ENCODE measurements at regions not wholly inside any gene's neighbourhood (a gene's known extent, or its start where the extent isn't known, plus 50 kb on each side); places are given as distances from the start of the nearest gene placed in this dataset.
A peak's percentile ranks its signal among the peaks of the same experiment; 100 is the strongest.
"Not testable (repeated sequence)": the region's sequence is repeated elsewhere in the genome, so short reads cannot be mapped to it uniquely, and the experiment has no call there.

DNA sequence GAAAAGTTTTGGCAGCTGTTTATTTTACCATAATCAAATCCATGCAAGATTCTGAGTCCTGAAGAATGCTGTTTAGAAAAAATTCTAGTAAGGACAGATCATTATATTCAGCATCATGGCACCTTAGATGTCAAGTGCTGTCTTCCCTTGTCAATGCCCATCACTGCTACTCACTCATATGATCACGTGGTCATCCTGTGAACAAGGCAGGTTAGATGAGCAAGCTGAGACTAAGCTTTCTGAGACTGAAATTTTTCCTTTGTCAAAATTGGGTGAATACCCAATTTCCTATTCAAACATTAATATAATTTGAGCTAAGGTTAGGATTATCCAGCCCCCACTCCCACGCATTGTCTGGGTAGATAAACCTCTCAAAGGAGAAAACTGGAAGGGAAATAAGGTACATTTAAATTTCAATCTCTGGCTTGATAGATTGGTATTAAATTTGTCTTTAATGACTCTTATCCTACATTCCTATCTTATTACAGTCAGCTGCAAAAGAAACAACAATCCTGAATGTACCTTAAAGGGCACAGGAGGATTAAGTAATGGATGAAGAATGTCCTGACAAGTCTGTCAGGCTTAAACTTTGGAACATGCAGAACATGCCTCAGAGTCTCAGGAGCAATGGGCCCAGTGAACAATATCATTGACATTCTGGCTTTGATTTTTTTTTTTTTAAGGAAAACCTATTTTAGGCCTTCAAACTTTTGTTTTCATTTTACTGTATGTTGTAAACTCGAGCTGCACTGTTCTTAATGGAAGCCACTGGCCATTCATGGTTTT lies 148.7 kb upstream of the RANBP3L start:
- in situ Hi-C loops (cut with HindIII; ENCODE audit: low pct_ligation_motif_present, low pct_unique_long_range_greater_than_20kb, low sequenced_read_pairs) = no loop called here
- no peak for DNase-seq

- in situ Hi-C loops (cut with HindIII; ENCODE audit: low pct_ligation_motif_present, low pct_unique_long_range_greater_than_20kb, low sequenced_read_pairs) = no loop called here
- no peak for DNase-seq
Measured at GRCh38 chr5:36452424-36453006, 150.8 kb upstream of the RANBP3L start.

DNA sequence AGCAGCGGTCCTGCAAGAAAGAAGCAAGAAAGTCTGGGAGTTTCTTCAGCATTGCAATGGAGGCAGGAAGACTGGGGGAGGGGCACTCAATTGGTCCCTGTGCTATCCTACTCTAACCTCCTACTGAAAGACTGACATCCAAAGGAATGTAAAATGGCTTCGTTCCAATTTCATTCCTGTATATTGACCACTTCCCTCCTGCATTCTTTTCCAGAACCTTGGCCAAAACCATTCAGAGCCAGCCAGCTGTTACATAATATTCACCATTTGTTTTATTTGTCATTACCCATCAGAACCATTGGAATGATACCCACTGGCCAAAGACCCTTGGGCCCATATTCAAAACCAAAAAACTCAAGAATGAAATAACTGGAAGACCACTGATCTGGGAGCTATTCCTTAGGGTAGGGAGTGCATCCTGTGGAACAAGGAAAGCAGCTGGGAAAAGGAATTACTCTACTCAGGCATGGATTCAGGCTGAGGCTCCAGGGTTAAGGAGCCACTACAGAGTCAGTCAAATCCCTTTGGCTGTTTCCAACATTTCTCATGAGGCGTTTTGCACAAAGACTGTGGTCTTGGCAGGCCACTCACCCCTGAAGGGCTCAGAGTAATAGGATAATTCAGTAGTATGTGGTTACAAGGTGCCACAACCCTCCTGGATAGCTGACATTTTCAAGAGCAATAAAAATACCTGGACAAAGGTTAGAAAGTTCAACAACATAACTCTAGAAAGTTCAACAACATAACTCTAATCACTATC lies 148.7 kb upstream of the SLC1A3 start:
- DNase-seq = no peak
- in situ Hi-C loops (cut with HindIII; ENCODE audit: low pct_ligation_motif_present, low pct_unique_long_range_greater_than_20kb, low sequenced_read_pairs) = no loop called here

DNA sequence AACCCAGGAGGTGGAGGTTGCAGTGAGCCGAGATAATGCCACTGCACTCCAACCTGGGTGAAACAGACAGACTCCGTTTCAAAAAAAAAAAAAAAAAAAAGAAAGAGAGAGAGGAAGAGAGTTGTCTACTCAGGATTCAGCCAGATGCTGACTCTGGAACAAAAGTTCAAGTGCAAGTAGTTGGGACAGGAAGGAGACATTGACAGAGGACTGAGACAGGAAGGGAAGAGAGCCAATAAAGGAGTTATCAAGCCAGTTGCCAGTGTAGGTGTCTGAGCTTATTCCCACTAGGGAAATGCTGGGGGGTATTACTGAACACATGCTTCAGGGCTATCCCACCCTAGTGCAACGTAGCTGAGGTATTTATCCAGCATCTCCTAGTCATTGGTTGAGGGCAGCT lies 147.7 kb upstream of the SLC1A3 start:
- in situ Hi-C loops (cut with HindIII; ENCODE audit: low pct_ligation_motif_present, low pct_unique_long_range_greater_than_20kb, low sequenced_read_pairs) = no loop called here
- no peak for DNase-seq

GRCh38 chr5:36459176-36460135 lies 146.9 kb upstream of the SLC1A3 start:
- peak; percentile 11 for DNase-seq
- in situ Hi-C loops (cut with HindIII; ENCODE audit: low pct_ligation_motif_present, low pct_unique_long_range_greater_than_20kb, low sequenced_read_pairs) = no loop called here

DNA sequence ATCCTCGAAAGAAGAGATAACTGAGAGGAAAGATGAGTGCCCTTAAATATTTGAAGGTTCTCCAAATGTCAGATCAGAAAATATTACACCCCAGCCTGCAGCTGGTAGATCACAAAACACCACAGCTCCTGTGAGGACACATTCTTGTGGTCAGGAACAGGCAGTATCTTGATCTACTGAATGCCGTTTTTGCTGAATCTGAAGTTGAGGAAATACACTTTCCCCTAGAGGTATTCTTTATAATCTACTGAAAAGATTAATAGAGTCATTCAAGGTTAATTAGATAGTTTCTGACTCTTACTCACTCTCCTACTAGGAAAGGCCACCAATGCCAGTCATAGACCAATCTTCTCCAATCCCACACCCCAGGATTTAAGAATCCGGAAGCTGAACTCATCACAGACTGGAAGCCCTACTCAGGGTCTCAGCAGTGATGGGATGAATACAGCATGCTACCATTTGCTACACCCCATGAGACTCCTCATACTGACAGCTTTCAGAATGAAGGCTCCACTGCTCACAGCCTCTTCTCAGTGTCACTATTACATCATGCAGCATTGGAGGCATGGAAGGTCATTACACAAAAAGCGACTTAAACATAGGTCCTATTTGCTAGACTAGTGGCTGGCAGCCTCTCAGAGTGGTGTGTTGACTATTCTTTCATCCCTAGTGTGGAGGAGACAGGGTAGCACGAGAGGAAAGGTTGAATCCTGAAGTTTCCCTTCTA lies 143.9 kb upstream of the SLC1A3 start:
- no peak for DNase-seq
- in situ Hi-C loops (cut with HindIII; ENCODE audit: low pct_ligation_motif_present, low pct_unique_long_range_greater_than_20kb, low sequenced_read_pairs) = no loop called here

- in situ Hi-C loops (cut with HindIII; ENCODE audit: low pct_ligation_motif_present, low pct_unique_long_range_greater_than_20kb, low sequenced_read_pairs) = not testable (repeated sequence)
Measured at GRCh38 chr5:36475942-36476341, 130.5 kb upstream of the SLC1A3 start.

DNA sequence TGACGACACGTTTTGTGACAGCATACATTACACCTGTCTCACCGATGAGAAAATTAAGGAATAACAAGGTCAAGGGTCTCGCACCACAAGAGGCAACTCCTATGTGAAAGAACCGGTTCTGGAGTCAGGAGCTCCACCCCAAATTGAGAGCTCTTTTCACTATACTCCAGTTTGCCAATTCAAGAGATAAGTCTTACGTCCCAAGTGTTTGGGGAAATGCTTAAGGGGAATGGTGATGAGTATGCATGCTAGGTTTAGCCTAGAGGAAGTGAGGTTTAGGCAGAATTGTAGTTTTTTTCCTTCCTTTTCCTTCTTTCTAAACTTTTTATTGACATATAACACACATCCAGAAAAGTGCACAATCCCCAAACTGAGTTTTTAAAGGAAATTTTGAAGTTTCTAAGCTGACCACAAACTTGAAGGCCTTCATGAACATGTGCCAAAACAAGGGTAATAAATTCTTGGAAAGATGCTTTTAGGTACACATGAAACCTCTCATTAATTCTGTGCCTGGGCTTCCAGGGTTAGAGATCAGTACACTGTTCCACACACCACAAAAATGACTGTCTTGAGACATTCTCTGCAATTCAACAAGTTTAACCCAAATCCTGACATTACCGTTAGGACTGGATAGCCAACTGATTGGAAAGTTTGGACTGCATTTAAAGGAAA lies 127.6 kb upstream of the SLC1A3 start:
- in situ Hi-C loops (cut with HindIII; ENCODE audit: low pct_ligation_motif_present, low pct_unique_long_range_greater_than_20kb, low sequenced_read_pairs) = no loop called here
- DNase-seq = no peak

More at GRCh38 chr5:36475942-36476341, 130.5 kb upstream of the SLC1A3 start:
- DNase-seq = not testable (repeated sequence)

DNA sequence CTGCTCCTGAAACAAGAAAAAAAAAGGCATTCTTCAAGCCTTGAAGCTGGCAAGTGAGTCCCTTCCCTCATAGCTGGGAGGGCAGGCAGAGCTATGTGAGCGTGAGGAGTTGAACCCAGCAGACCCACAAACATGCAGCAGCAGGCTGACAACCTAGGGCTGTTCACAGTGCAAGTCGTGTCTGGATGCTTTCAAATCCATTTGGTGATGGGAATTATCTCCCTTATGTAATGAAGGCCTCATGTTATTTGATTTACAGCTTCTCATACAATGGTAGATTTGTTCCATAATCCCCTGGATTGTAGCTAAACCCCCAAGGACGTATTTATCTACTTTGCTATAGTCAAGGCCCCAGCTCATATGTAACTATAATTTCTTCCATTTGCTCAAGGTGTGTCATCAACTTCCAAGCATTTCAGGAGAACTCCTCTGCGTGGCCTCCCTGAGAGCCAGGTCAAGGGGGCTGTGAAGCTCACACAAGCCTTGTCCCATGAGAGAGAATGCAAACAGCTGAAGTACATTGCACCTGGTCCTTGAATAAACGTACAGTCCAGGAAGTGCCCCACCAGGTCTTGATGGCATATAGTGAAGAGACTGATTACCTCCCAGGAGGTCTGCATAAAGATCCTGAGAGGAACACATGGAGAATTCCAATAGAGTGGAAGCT lies 124.8 kb upstream of the SLC1A3 start:
- in situ Hi-C loops (cut with HindIII; ENCODE audit: low pct_ligation_motif_present, low pct_unique_long_range_greater_than_20kb, low sequenced_read_pairs) = no loop called here
- no peak for DNase-seq

DNA sequence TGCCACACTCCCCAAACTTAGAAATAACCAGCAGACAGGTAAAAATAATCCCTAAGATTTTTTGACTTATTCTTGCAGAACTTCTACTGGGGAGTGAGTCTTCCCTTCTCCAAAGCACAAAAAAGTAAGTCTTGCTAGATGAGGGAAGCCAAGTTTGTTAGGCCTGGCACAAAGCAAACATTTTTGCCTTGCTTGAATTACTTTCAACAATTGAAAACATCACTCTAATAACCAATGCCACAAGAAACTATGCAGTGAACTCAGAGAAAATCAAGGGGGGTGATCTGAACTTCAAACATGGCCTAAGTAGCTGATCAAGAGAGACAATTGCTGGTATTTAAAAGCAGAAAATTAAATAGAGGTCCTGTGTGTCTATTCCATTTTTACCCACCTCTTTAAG lies 123.6 kb upstream of the SLC1A3 start:
- in situ Hi-C loops (cut with HindIII; ENCODE audit: low pct_ligation_motif_present, low pct_unique_long_range_greater_than_20kb, low sequenced_read_pairs) = no loop called here
- DNase-seq = no peak

DNA sequence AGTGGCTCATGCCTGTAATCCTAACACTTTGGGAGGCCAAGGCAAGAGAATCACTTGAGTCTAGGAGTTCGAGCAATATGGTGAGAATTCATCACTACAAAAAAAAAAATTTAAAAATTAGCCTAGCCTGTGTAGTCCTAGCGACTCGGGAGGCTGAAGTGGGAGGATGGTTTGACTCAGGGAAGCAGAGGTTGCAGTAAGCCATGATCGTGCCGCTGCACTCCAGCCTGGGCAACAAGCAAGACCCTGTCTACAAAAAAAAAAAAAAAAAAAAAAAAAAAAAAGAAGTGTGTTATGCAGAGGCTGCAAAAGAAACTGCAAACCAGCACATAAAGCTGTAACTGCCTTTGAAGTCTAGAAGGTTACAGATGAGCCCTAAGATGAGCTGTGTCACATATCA lies 116.9 kb upstream of the SLC1A3 start:
- in situ Hi-C loops (cut with HindIII; ENCODE audit: low pct_ligation_motif_present, low pct_unique_long_range_greater_than_20kb, low sequenced_read_pairs) = no loop called here

GRCh38 chr5:36491856-36492255 lies 114.5 kb upstream of the SLC1A3 start:
- in situ Hi-C loops (cut with HindIII; ENCODE audit: low pct_ligation_motif_present, low pct_unique_long_range_greater_than_20kb, low sequenced_read_pairs) = no loop called here
- DNase-seq = no peak

More for the DNA sequence above, 116.9 kb upstream of the SLC1A3 start:
- no peak for DNase-seq

GRCh38 chr5:36492984-36493654 lies 113.3 kb upstream of the SLC1A3 start:
- in situ Hi-C loops (cut with HindIII; ENCODE audit: low pct_ligation_motif_present, low pct_unique_long_range_greater_than_20kb, low sequenced_read_pairs) = no loop called here
- DNase-seq = no peak

DNA sequence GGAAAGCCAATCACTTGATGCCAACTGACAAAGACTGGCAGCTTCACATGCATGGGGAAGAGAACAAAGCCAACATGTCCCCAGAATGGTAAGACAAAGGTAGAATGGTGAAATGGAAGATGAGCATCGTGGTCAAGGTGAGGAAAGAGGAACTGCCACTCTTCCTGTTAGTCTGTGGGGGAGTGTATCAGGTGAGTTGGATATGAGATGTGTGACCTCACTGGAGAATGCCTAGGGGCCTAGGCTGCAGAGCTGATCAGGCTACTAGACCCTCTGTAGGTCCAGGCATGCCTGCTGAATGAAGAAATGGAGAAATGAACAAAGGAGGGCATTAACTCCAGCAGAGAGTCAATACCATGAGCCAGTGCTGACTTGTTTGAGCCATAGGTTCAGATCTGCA lies 112.4 kb upstream of the SLC1A3 start:
- no peak for DNase-seq
- in situ Hi-C loops (cut with HindIII; ENCODE audit: low pct_ligation_motif_present, low pct_unique_long_range_greater_than_20kb, low sequenced_read_pairs) = no loop called here

DNA sequence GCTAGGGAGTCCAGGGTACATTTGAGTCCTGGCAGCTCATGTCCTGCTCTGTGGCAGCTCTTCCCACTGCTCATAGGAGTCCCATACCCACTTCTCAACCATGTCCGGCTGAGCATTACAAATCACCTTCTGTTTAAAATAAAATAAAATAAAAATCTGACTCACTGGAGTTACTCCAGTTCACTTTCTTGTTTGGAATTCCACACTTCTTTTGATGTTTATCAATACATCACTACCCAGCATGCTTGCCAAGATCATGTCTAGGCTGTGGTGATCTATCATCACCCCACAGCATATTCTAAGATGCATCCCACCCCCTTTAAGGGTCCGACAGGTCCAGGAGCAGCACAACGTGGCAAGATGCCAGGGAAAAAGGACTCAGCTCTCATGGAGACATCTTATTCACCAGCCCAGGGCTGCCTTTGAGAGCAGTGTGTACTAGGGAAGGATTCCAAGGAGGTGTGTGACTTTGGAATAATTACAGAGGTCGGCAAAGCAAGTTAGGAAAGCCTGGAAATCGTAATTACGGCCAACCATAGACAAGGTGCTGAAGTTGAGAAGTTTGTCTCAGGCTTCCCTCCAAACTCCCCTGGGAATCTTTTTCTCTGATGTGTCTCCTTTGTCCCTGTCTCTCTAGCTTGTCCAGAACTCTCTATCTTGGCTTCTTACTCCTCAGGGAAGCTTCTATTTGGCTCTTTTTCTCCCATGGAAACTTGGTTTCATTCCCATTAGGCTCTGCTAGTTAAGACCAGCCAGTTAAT lies 111.4 kb upstream of the SLC1A3 start:
- in situ Hi-C loops (cut with HindIII; ENCODE audit: low pct_ligation_motif_present, low pct_unique_long_range_greater_than_20kb, low sequenced_read_pairs) = no loop called here
- DNase-seq = no peak

DNA sequence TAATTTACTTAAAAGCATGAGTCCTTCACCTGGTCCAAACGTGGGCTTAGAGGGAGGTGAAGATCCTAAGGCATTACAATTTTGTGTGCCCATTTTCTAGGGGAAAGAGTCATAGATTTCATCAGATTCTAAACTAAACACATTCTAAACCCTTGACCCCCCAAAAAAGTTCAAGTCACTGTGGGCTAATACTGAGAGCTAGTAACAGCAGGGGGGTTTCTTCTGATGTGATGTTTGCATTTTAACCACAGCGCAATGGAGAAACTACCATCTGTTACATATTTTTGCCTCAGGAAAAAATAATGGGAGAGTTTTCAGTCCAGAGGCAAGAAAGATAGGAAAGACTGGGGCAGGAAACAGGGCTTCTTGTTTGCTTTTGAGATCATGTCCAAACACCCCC lies 110.8 kb upstream of the SLC1A3 start:
- in situ Hi-C loops (cut with HindIII; ENCODE audit: low pct_ligation_motif_present, low pct_unique_long_range_greater_than_20kb, low sequenced_read_pairs) = no loop called here

More for the DNA sequence above, 110.8 kb upstream of the SLC1A3 start:
- no peak for DNase-seq

Measured in ACHN (cell line).